CD14-positive monocyte (primary cell): ENCODE measurements at regions not wholly inside any gene's neighbourhood (a gene's known extent, or its start where the extent isn't known, plus 50 kb on each side); places are given as distances from the start of the nearest gene placed in this dataset.

ENCODE experiments used
- DNase-seq, 3 donors: peaks; one replicate each; pipeline ENCODE4 v3.0.0-alpha.2; 2011 to 2022
- H2AFZ ChIP-seq: 2 replicates; pipeline ENCODE4 v1.6.0; 2012; ENCODE audit warnings: mild to moderate bottlenecking, low read depth, low read length, inconsistent platforms; ENCODE audit not compliant: insufficient read depth, poor library complexity, severe bottlenecking
- H3K27ac ChIP-seq, 2 donors: 1 replicate in 1 of 2; 2 replicates in 1 of 2; pipeline ENCODE4 v1.5.1; 2012 to 2013; ENCODE audit warnings: low read length in 2 of 2, control low read depth in 1 of 2, inconsistent platforms in 1 of 2, low read depth in 1 of 2, mild to moderate bottlenecking in 1 of 2
- H3K27me3 ChIP-seq, 2 donors: one replicate each; pipeline versions ENCODE4 v1.6.0 to v1.6.1; 2011 to 2013; ENCODE audit warnings: low read length in 2 of 2; ENCODE audit not compliant: control insufficient read depth in 2 of 2, insufficient read depth in 2 of 2
- H3K36me3 ChIP-seq, 2 donors: replicated peaks in 1 of 2; 1 replicate in 1 of 2; 2 replicates in 1 of 2; pipeline versions ENCODE4 v1.5.1 to v1.6.1; 2012 to 2013; ENCODE audit warnings: low read length in 2 of 2, control low read depth in 1 of 2, inconsistent platforms in 1 of 2, mild to moderate bottlenecking in 1 of 2; ENCODE audit not compliant: insufficient read depth in 2 of 2, control insufficient read depth in 1 of 2
- H3K4me1 ChIP-seq, 2 donors: 1 replicate in 1 of 2; 2 replicates in 1 of 2; pipeline versions ENCODE4 v1.5.1 to v1.6.1; 2012 to 2013; ENCODE audit warnings: low read length in 2 of 2, control low read depth in 1 of 2, inconsistent platforms in 1 of 2, mild to moderate bottlenecking in 1 of 2, moderate library complexity in 1 of 2; ENCODE audit not compliant: insufficient read depth in 2 of 2, control insufficient read depth in 1 of 2
- H3K4me2 ChIP-seq: replicated peaks from 2 replicates; pipeline ENCODE3; 2012; ENCODE audit warnings: low read length, moderate library complexity, mild to moderate bottlenecking; ENCODE audit not compliant: poor library complexity, severe bottlenecking; ENCODE audit errors: extremely low read depth
- H3K4me3 ChIP-seq, 3 experiments: fragments of 200-600 bp in 1 of 3; sonication (generic) in 1 of 3; replicated peaks in 1 of 3; 1 replicate in 2 of 3; 2 replicates in 1 of 3; pipeline ENCODE4 v1.5.1; 2011 to 2013; ENCODE audit warnings: low read length in 3 of 3, mild to moderate bottlenecking in 3 of 3, control low read depth in 2 of 3, low read depth in 2 of 3, inconsistent platforms in 1 of 3, moderate library complexity in 1 of 3
- H3K79me2 ChIP-seq: 2 replicates; pipeline ENCODE4 v1.6.0; 2012; ENCODE audit warnings: mild to moderate bottlenecking, control low read depth, inconsistent platforms, low read length, moderate library complexity; ENCODE audit not compliant: insufficient read depth
- H3K9ac ChIP-seq: 2 replicates; pipeline ENCODE4 v1.6.0; 2017; ENCODE audit warnings: low read length, mild to moderate bottlenecking; ENCODE audit not compliant: insufficient read depth, poor library complexity, severe bottlenecking
- H3K9me3 ChIP-seq, 2 donors: replicated peaks in 1 of 2; 1 replicate in 1 of 2; 2 replicates in 1 of 2; pipeline versions ENCODE4 v1.5.1 to v1.6.1; 2012 to 2013; ENCODE audit warnings: low read length in 2 of 2, control low read depth in 1 of 2; ENCODE audit not compliant: control insufficient read depth in 1 of 2, insufficient read depth in 1 of 2
- H4K20me1 ChIP-seq: 2 replicates; pipeline ENCODE4 v1.6.0; 2012; ENCODE audit warnings: mild to moderate bottlenecking, low read length, control low read depth, moderate library complexity; ENCODE audit not compliant: insufficient read depth
- H3K27ac Mint-ChIP-seq, 7 donors: one replicate each; pipeline ENCODE4 v1.8.0; 2020; ENCODE audit warnings: mild to moderate bottlenecking in 7 of 7, mixed read lengths in 7 of 7, moderate library complexity in 6 of 7, inconsistent platforms in 2 of 7
- H3K27me3 Mint-ChIP-seq, 3 donors: one replicate each; pipeline ENCODE4 v1.8.0; 2021 to 2022; ENCODE audit warnings: low read depth in 3 of 3, mild to moderate bottlenecking in 3 of 3, mixed read lengths in 3 of 3, moderate library complexity in 3 of 3, inconsistent platforms in 1 of 3
- H3K36me3 Mint-ChIP-seq, 2 donors: one replicate each; pipeline ENCODE4 v1.8.0; 2020; ENCODE audit warnings: mixed read lengths in 2 of 2, inconsistent platforms in 1 of 2, mild to moderate bottlenecking in 1 of 2
- H3K4me1 Mint-ChIP-seq: one replicate; pipeline ENCODE4 v1.8.0; 2020; ENCODE audit warnings: mild to moderate bottlenecking, mixed read lengths
- H3K4me3 Mint-ChIP-seq, 2 donors: one replicate each; pipeline ENCODE4 v1.8.0; 2020; ENCODE audit warnings: mild to moderate bottlenecking in 2 of 2, mixed read lengths in 2 of 2, moderate library complexity in 1 of 2
- H3K9me3 Mint-ChIP-seq, 7 donors: one replicate each; pipeline ENCODE4 v1.8.0; 2020 to 2022; ENCODE audit warnings: mixed read lengths in 7 of 7, mild to moderate bottlenecking in 6 of 7, moderate library complexity in 6 of 7, inconsistent platforms in 2 of 7
- CTCF ChIP-seq: fragments of 200-600 bp; IDR thresholded peaks from one replicate; pipeline ENCODE4 v1.8.0; 2022; ENCODE audit warnings: antibody characterized with exemption, mild to moderate bottlenecking
- WGBS: methylation state at CpG from one replicate; pipeline ENCODE4 v1.1.5; 2013; ENCODE audit warnings: missing lambda C conversion rate; ENCODE audit not compliant: insufficient coverage; 5-methylcytosine and 5-hydroxymethylcytosine counted together
- intact Hi-C, 2 donors: fragments of 100-400 bp; cut with micrococcal nuclease; formaldehyde crosslinking; loops; one replicate each; pipeline versions ENCODE4 v1.15.0 to v1.15.1; 2023

GRCh38 chr18:8468921-8469335 is 140.3 kb upstream of the RAB12 start:
- 57% methylated on average over 7 of the region's 9 CpGs for WGBS

GRCh38 chr18:8469544-8470130 is 139.6 kb upstream of the RAB12 start:
- no peaks in the 10 kb centered on the region for H3K36me3 Mint-ChIP-seq
- no peaks in the 10 kb centered on the region for H3K79me2 ChIP-seq
- H3K4me2 ChIP-seq = no peak overlapping the region
- 82% methylated on average over 5 of the region's 6 CpGs for WGBS
- no peaks in the 10 kb centered on the region for H3K9me3 ChIP-seq
- H3K4me1 Mint-ChIP-seq = no peaks in the 10 kb centered on the region
- H3K9ac ChIP-seq = no peak overlapping the region
- no peaks in the 10 kb centered on the region for H4K20me1 ChIP-seq
- H3K4me3 ChIP-seq = no peak overlapping the region
- intact Hi-C loops = no loop called here
- H3K27ac Mint-ChIP-seq = no peak overlapping the region
- H3K4me3 Mint-ChIP-seq = no peak overlapping the region
- no peak for TF ChIP-seq CTCF
- H2AFZ ChIP-seq = no peak overlapping the region
- no peak for DNase-seq
- no peaks in the 10 kb centered on the region for H3K36me3 ChIP-seq
- no peaks in the 10 kb centered on the region for H3K27me3 ChIP-seq
- H3K27ac ChIP-seq = no peak overlapping the region
- H3K4me1 ChIP-seq = no peaks in the 10 kb centered on the region
- peaks cover 0 to 6% (median 5%) of the 10 kb centered on the region in 3 donors for H3K27me3 Mint-ChIP-seq
- H3K9me3 Mint-ChIP-seq = peaks cover 0 to 3% (median 0%) of the 10 kb centered on the region in 7 donors

More at GRCh38 chr18:8468921-8469335, 140.3 kb upstream of the RAB12 start:
- H3K4me1 Mint-ChIP-seq = no peaks in the 10 kb centered on the region
- no peaks in the 10 kb centered on the region for H3K9me3 ChIP-seq
- no peak overlapping the region for H3K4me3 Mint-ChIP-seq
- H3K27ac Mint-ChIP-seq = no peak overlapping the region
- intact Hi-C loops = no loop called here
- H3K4me3 ChIP-seq = no peak overlapping the region
- no peaks in the 10 kb centered on the region for H3K79me2 ChIP-seq
- no peak for DNase-seq
- TF ChIP-seq CTCF = no peak
- no peaks in the 10 kb centered on the region for H3K36me3 Mint-ChIP-seq
- H3K9me3 Mint-ChIP-seq = peaks cover 0 to 3% (median 0%) of the 10 kb centered on the region in 7 donors
- H3K9ac ChIP-seq = no peak overlapping the region
- no peaks in the 10 kb centered on the region for H3K36me3 ChIP-seq
- H2AFZ ChIP-seq = no peak overlapping the region
- H4K20me1 ChIP-seq = no peaks in the 10 kb centered on the region
- H3K27me3 ChIP-seq = no peaks in the 10 kb centered on the region
- no peak overlapping the region for H3K27ac ChIP-seq
- H3K27me3 Mint-ChIP-seq = peaks cover 0 to 6% (median 5%) of the 10 kb centered on the region in 3 donors
- no peaks in the 10 kb centered on the region for H3K4me1 ChIP-seq
- H3K4me2 ChIP-seq = no peak overlapping the region
